Chondrocyte (in vitro differentiated cells): ENCODE measurements at regions not wholly inside any gene's neighbourhood (a gene's known extent, or its start where the extent isn't known, plus 50 kb on each side); places are given as distances from the start of the nearest gene placed in this dataset.

ENCODE experiments used
- DNase-seq: peaks from one replicate; pipeline ENCODE4 v3.0.0; 2021; ENCODE audit warnings: mixed read lengths, low spot score
- H3K27ac Mint-ChIP-seq: one replicate; pipeline ENCODE4 v1.8.0; 2021; ENCODE audit warnings: mild to moderate bottlenecking, moderate library complexity, mixed read lengths; ENCODE audit not compliant: unreplicated experiment
- H3K27me3 Mint-ChIP-seq: 2 replicates; pipeline ENCODE4 v1.8.0; 2021; ENCODE audit warnings: low read depth, mixed read lengths
- H3K36me3 Mint-ChIP-seq: 2 replicates; pipeline ENCODE4 v1.8.0; 2021; ENCODE audit warnings: low read depth, mixed read lengths
- H3K4me1 Mint-ChIP-seq: 2 replicates; pipeline ENCODE4 v1.8.0; 2021; ENCODE audit warnings: low read depth, mild to moderate bottlenecking, mixed read lengths
- H3K4me3 Mint-ChIP-seq: one replicate; pipeline ENCODE4 v1.8.0; 2021; ENCODE audit warnings: mild to moderate bottlenecking, moderate library complexity, mixed read lengths; ENCODE audit not compliant: unreplicated experiment
- H3K9me3 Mint-ChIP-seq: 2 replicates; pipeline ENCODE4 v1.8.0; 2021; ENCODE audit warnings: low read depth, mixed read lengths
- CTCF ChIP-seq: fragments of 200-600 bp; sonication (generic); IDR thresholded peaks from 2 replicates; pipeline ENCODE4 v1.5.0; 2021; ENCODE audit warnings: antibody characterized with exemption, mild to moderate bottlenecking, moderate library complexity

- Mint-ChIP-seq H3K27ac (no peak overlapping the region), H3K9me3 (no peaks in the 10 kb centered on the region), H3K4me3 (no peak overlapping the region), H3K27me3 (no peaks in the 10 kb centered on the region), H3K4me1 (no peaks in the 10 kb centered on the region), H3K36me3 (no peaks in the 10 kb centered on the region)
- no peak for TF ChIP-seq CTCF
- no peak for DNase-seq
These were observed 207.5 kb downstream of the LRRC70 start for GRCh38 chr5:62786099-62786498.

- no peaks in the 10 kb centered on the region for H3K27me3 Mint-ChIP-seq
- H3K9me3 Mint-ChIP-seq = no peaks in the 10 kb centered on the region
- no peak for DNase-seq
- no peaks in the 10 kb centered on the region for H3K36me3 Mint-ChIP-seq
- no peaks in the 10 kb centered on the region for H3K4me1 Mint-ChIP-seq
- no peak overlapping the region for H3K4me3 Mint-ChIP-seq
- TF ChIP-seq CTCF = no peak
- H3K27ac Mint-ChIP-seq = no peak overlapping the region
These were observed 207.0 kb downstream of the LRRC70 start for GRCh38 chr5:62785588-62785987.

- Mint-ChIP-seq H3K4me3 (no peak overlapping the region), H3K9me3 (no peaks in the 10 kb centered on the region), H3K36me3 (no peaks in the 10 kb centered on the region), H3K4me1 (no peaks in the 10 kb centered on the region), H3K27me3 (no peaks in the 10 kb centered on the region), H3K27ac (no peak overlapping the region)
- no peak for TF ChIP-seq CTCF
- no peak for DNase-seq
These were observed 204.9 kb downstream of the LRRC70 start for GRCh38 chr5:62783374-62784057.

GRCh38 chr5:62780888-62781287 lies 202.3 kb downstream of the LRRC70 start:
- Mint-ChIP-seq H3K36me3 (no peaks in the 10 kb centered on the region), H3K27ac (no peak overlapping the region), H3K27me3 (peaks cover 4% of the 10 kb centered on the region), H3K9me3 (no peaks in the 10 kb centered on the region), H3K4me1 (no peaks in the 10 kb centered on the region), H3K4me3 (no peak overlapping the region)
- DNase-seq = no peak
- TF ChIP-seq CTCF = no peak

- Mint-ChIP-seq H3K36me3 (no peaks in the 10 kb centered on the region), H3K9me3 (no peaks in the 10 kb centered on the region), H3K27ac (no peak overlapping the region), H3K4me1 (no peaks in the 10 kb centered on the region), H3K4me3 (no peak overlapping the region), H3K27me3 (peaks cover 4% of the 10 kb centered on the region)
- no peak for TF ChIP-seq CTCF
- no peak for DNase-seq
These were observed 201.6 kb downstream of the LRRC70 start for GRCh38 chr5:62780230-62780629.
